ENCODE measurements at regions not wholly inside any gene's neighbourhood (a gene's known extent, or its start where the extent isn't known, plus 50 kb on each side); places are given as distances from the start of the nearest gene placed in this dataset.

- Histone ChIP-seq H3K27ac (ENCODE audit: low read depth, low read length, poor library complexity, severe bottlenecking) (peak overlapping the region; percentile 42), H3K9me2 (ENCODE audit: insufficient read depth, low read length) (no peaks in the 10 kb centered on the region), H3K9me3 (ENCODE audit: low read length) (peaks cover 10% of the 10 kb centered on the region; the same call in 1 of the 2 replicates), H4K20me1 (ENCODE audit: insufficient read depth, low read length) (no peaks in the 10 kb centered on the region), H3K36me3 (ENCODE audit: insufficient read depth, low read length) (peaks cover 9% of the 10 kb centered on the region), H3K4me1 (ENCODE audit: insufficient read depth, low read length, poor library complexity, severe bottlenecking) (peaks cover 69% of the 10 kb centered on the region), H3K4me3 (ENCODE audit: low read depth, low read length, poor library complexity, severe bottlenecking) (peak overlapping the region; percentile 11), H2AFZ (ENCODE audit: low read length) (peak overlapping the region; percentile 67; the same call in 1 of the 2 replicates), H3K79me2 (ENCODE audit: insufficient read depth, low read depth, low read length) (peaks cover 13% of the 10 kb centered on the region; the same call in 1 of the 2 replicates), H3K4me2 (ENCODE audit: low read length) (peak overlapping the region; percentile 84)
- ChIA-PET CTCF (ENCODE audit: unreplicated experiment) (no interaction called here), POLR2A (interaction anchor here (0.6 to 2.7 kb wide), 6 partner anchors 9 to 177 kb away, joined by 3 to 10 read pairs (median 6); no protein-coding TSS in a partner anchor)
- intact Hi-C loops (cut with micrococcal nuclease; ENCODE audit: unreplicated experiment), result loop anchor here (5.0 kb wide), 1 partner anchor 53 kb away; no protein-coding TSS in a partner anchor
- no peak for TF ChIP-seq EZH2phosphoT487 (IDR thresholded peaks at IDR 0.05; ENCODE audit: borderline replicate concordance, low read depth, low read length)
- no peak for TF ChIP-seq CTCF (conservative IDR thresholded peaks at IDR 0.05; ENCODE audit: low read length)
- DNase-seq (ENCODE audit: low spot score), result no peak
- no TSS peak for BruUV-seq (replicated peaks)
These were observed 181.5 kb downstream of the FOXO1 start for GRCh38 chr13:40484974-40485373.

- H3K79me2 ChIP-seq (ENCODE audit: insufficient read depth, low read depth, low read length), result peaks cover 10% of the 10 kb centered on the region; the same call in 1 of the 2 replicates
- peak overlapping the region; percentile 84 for H3K4me2 ChIP-seq (ENCODE audit: low read length)
- peaks cover 10% of the 10 kb centered on the region; the same call in 1 of the 2 replicates for H3K9me3 ChIP-seq (ENCODE audit: low read length)
- intact Hi-C loops (cut with micrococcal nuclease; ENCODE audit: unreplicated experiment), result no loop called here
- H4K20me1 ChIP-seq (ENCODE audit: insufficient read depth, low read length), result no peaks in the 10 kb centered on the region
- TF ChIP-seq EZH2phosphoT487 (IDR thresholded peaks at IDR 0.05; ENCODE audit: borderline replicate concordance, low read depth, low read length), result no peak
- TF ChIP-seq CTCF (conservative IDR thresholded peaks at IDR 0.05; ENCODE audit: low read length), result no peak
- peak overlapping the region; percentile 67; the same call in 1 of the 2 replicates for H2AFZ ChIP-seq (ENCODE audit: low read length)
- H3K9me2 ChIP-seq (ENCODE audit: insufficient read depth, low read length), result no peaks in the 10 kb centered on the region
- H3K36me3 ChIP-seq (ENCODE audit: insufficient read depth, low read length), result peaks cover 9% of the 10 kb centered on the region
- ChIA-PET POLR2A (interaction anchor here (0.6 to 2.2 kb wide), 8 partner anchors 9 to 106 kb away, joined by 3 to 7 read pairs (median 4); no protein-coding TSS in a partner anchor), CTCF (ENCODE audit: unreplicated experiment) (interaction anchor here (0.6 kb wide), 1 partner anchor 24 kb away, joined by 3 read pairs; no protein-coding TSS in a partner anchor)
- DNase-seq (ENCODE audit: low spot score), result peak; percentile 57
- H3K4me3 ChIP-seq (ENCODE audit: low read depth, low read length, poor library complexity, severe bottlenecking), result peak overlapping the region; percentile 11
- BruUV-seq (replicated peaks), result no TSS peak
- H3K27ac ChIP-seq (ENCODE audit: low read depth, low read length, poor library complexity, severe bottlenecking), result peak overlapping the region; percentile 42
- peaks cover 70% of the 10 kb centered on the region for H3K4me1 ChIP-seq (ENCODE audit: insufficient read depth, low read length, poor library complexity, severe bottlenecking)
These were observed 180.6 kb downstream of the FOXO1 start for GRCh38 chr13:40485611-40486517.
